ENCODE measurements at regions not wholly inside any gene's neighbourhood (a gene's known extent, or its start where the extent isn't known, plus 50 kb on each side); places are given as distances from the start of the nearest gene placed in this dataset.
A peak's percentile ranks its signal among the peaks of the same experiment; 100 is the strongest.

DNA sequence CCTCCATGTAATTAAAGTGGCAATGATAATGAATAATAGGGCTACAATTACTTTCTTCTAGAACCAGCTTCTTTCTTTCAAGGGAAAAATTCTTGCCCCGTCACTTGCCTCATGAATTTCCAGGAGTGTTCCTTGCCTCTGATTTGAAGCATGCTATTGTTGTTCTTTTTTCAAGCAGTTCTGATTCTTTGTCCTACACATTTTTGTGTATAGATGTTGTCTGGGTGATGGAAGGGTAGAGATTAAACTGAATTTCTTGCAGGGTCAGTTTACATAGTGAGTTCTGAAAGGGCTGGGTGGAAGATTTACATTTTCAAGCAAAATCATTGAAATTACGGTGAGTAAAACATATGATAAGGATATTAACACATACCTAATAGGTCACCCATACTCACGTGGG, 107.0 kb upstream of the TENM3 start:
- no peak for TF ChIP-seq CTCF (IDR thresholded peaks at IDR 0.05; ENCODE audit: low read length, missing control alignments)
- no peak overlapping the region for H3K4me3 ChIP-seq (replicated peaks; ENCODE audit: low read depth, low read length)
- DNase-seq (ENCODE audit: low read depth): no peak

DNA sequence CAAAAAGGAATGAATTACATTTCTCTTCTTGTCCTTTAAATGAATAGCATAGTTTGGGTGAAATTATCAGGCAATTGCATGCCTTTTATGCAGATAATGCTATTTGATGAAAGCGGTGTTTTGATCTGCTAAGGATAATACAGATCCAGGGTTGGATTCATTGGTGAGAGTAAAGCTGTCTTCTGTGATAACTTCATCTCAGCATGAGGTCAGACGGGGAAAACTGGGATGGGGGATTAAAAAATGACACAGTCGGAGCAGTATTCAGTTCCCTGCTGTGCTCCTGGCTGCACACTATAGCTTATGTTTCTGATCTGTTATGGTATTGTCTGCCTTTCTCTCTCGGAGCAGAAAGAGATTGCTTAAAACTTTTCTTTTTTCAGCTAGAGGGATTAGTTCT, 105.9 kb upstream of the TENM3 start:
- no peak for DNase-seq (ENCODE audit: low read depth)
- no peak overlapping the region for H3K4me3 ChIP-seq (replicated peaks; ENCODE audit: low read depth, low read length)

DNA sequence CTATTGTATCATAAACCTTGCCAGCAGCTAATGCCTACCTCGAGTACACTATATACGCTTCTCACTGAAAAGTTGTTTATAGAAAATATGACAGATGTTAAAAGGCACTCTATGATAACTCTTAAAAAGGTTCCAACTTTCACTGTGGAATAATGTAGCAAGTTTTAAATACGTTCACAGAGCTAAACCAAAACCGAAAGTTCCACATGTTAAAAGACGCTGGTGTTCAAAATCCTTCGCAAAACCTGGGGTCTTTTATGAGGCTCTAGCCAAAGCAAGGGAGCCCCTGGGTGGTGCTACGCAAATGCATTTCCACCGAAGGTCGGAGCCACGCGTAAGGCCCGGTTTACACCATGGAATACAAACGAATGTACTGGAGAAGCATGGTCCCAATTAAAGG, 103.7 kb upstream of the TENM3 start:
- H3K4me3 ChIP-seq (replicated peaks; ENCODE audit: low read depth, low read length): no peak overlapping the region
- no peak for DNase-seq (ENCODE audit: low read depth)

More for the DNA sequence above, 105.9 kb upstream of the TENM3 start:
- no peak for TF ChIP-seq CTCF (IDR thresholded peaks at IDR 0.05; ENCODE audit: low read length, missing control alignments)

GRCh38 chr4:182140547-182140946, 102.7 kb upstream of the TENM3 start:
- DNase-seq (ENCODE audit: low read depth): no peak
- H3K4me3 ChIP-seq (replicated peaks; ENCODE audit: low read depth, low read length): no peak overlapping the region
- TF ChIP-seq CTCF (IDR thresholded peaks at IDR 0.05; ENCODE audit: low read length, missing control alignments): no peak

More for the DNA sequence above, 103.7 kb upstream of the TENM3 start:
- TF ChIP-seq CTCF (IDR thresholded peaks at IDR 0.05; ENCODE audit: low read length, missing control alignments): no peak

DNA sequence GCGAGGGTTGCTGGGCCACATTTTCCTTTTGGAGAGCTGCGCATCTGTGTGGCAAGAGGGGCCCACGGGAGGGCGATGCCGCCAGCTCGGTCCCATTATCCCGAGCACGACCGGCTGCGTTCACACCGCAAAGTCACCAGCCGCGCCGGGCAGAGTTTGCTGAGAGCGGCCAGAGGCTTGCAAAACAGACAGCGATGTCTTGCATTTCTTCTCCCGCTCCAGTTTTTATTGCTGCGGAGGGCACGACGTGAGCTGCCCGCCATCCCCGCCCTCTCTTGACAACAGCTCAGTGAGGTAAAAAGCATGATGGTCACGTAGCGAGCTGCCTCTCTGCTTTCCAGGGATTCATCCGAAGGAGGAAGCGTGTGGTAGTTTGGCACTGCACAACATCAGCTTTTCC, 102.1 kb upstream of the TENM3 start:
- no peak overlapping the region for H3K4me3 ChIP-seq (replicated peaks; ENCODE audit: low read depth, low read length)
- no peak for DNase-seq (ENCODE audit: low read depth)
- TF ChIP-seq CTCF (IDR thresholded peaks at IDR 0.05; ENCODE audit: low read length, missing control alignments): no peak

GRCh38 chr4:182142176-182143085, 100.8 kb upstream of the TENM3 start:
- no peak for TF ChIP-seq CTCF (IDR thresholded peaks at IDR 0.05; ENCODE audit: low read length, missing control alignments)
- H3K4me3 ChIP-seq (replicated peaks; ENCODE audit: low read depth, low read length): peak overlapping the region; percentile 64
- DNase-seq (ENCODE audit: low read depth): peak; percentile 32
